Breast epithelium (tissue), 3 donors: ENCODE measurements at regions not wholly inside any gene's neighbourhood (a gene's known extent, or its start where the extent isn't known, plus 50 kb on each side); places are given as distances from the start of the nearest gene placed in this dataset.
A peak's percentile ranks its signal among the peaks of the same experiment; 100 is the strongest.

Experiments used
- POLR2A ChIP-seq: fragments of 450-650 bp; IDR thresholded peaks from one replicate; pipeline ENCODE4 v1.6.1; 2016; ENCODE audit warnings: antibody characterized with exemption, mild to moderate bottlenecking, moderate library complexity
- POLR2AphosphoS5 ChIP-seq, 3 donors: sonication (generic); formaldehyde crosslinking; IDR thresholded peaks; one replicate each; pipeline ENCODE4 v1.6.1; 2017; ENCODE audit warnings: antibody characterized with exemption in 3 of 3
- TF ChIP-seq, protein P1 (sequence below), 3 donors: fragments of 450-650 bp; IDR thresholded peaks; one replicate each; pipeline ENCODE4 v1.5.1; 2016 to 2017; ENCODE audit warnings: antibody characterized with exemption in 3 of 3, mild to moderate bottlenecking in 3 of 3, moderate library complexity in 3 of 3

DNA sequence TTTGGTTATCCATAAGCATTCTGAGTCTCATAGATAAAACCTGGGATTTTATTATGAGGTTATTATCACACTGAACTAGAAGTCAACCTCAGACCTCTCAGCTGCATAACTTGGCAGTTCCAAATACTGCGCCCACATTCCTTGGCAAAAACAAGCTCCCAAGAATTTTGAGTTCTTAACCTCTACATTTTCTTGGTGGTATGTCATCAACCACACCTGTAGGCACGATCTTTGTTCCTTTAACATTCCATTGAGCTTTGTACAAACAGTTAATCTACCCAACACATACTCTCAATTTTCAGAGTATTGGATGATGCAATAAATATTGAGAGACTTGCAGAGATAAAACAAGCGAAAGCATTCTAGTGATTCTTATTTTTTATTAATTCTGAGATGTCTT, 371.8 kb upstream of the PRICKLE1 start:
- TF ChIP-seq, protein P1, sequence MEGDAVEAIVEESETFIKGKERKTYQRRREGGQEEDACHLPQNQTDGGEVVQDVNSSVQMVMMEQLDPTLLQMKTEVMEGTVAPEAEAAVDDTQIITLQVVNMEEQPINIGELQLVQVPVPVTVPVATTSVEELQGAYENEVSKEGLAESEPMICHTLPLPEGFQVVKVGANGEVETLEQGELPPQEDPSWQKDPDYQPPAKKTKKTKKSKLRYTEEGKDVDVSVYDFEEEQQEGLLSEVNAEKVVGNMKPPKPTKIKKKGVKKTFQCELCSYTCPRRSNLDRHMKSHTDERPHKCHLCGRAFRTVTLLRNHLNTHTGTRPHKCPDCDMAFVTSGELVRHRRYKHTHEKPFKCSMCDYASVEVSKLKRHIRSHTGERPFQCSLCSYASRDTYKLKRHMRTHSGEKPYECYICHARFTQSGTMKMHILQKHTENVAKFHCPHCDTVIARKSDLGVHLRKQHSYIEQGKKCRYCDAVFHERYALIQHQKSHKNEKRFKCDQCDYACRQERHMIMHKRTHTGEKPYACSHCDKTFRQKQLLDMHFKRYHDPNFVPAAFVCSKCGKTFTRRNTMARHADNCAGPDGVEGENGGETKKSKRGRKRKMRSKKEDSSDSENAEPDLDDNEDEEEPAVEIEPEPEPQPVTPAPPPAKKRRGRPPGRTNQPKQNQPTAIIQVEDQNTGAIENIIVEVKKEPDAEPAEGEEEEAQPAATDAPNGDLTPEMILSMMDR (IDR thresholded peaks at IDR 0.05), result no peak
- TF ChIP-seq POLR2A (no peak), POLR2AphosphoS5 (IDR thresholded peaks at IDR 0.05) (peak in 1 of 3 donors; percentile 38)
